ENCODE measurements at regions not wholly inside any gene's neighbourhood (a gene's known extent, or its start where the extent isn't known, plus 50 kb on each side); places are given as distances from the start of the nearest gene placed in this dataset.

GRCh38 chr5:167783145-167783817 is 508.2 kb upstream of the WWC1 start:
- peak in 1 of 2 donors; percentile 84 for DNase-seq (ENCODE audit: low read depth in 1 of 2, low spot score in 1 of 2)
- Histone ChIP-seq H3K4me3 (no peak overlapping the region), H3K9me3 (ENCODE audit: low read depth) (no peaks in the 10 kb centered on the region), H3K4me1 (ENCODE audit: low read depth) (no peaks in the 10 kb centered on the region), H3K36me3 (no peaks in the 10 kb centered on the region), H3K27ac (no peak overlapping the region), H3K27me3 (no peaks in the 10 kb centered on the region)
- no peak for TF ChIP-seq CTCF (IDR thresholded peaks at IDR 0.05; ENCODE audit: low read depth, low read length)

GRCh38 chr5:167785106-167785505 is 506.3 kb upstream of the WWC1 start:
- Histone ChIP-seq H3K4me1 (ENCODE audit: low read depth) (no peaks in the 10 kb centered on the region), H3K27me3 (no peaks in the 10 kb centered on the region), H3K9me3 (ENCODE audit: low read depth) (no peaks in the 10 kb centered on the region), H3K4me3 (no peak overlapping the region), H3K27ac (no peak overlapping the region), H3K36me3 (no peaks in the 10 kb centered on the region)
- TF ChIP-seq CTCF (IDR thresholded peaks at IDR 0.05; ENCODE audit: low read depth, low read length): no peak
- no peak for DNase-seq (ENCODE audit: low read depth in 1 of 2, low spot score in 1 of 2)

GRCh38 chr5:167785901-167786300 is 505.5 kb upstream of the WWC1 start:
- DNase-seq (ENCODE audit: low read depth in 1 of 2, low spot score in 1 of 2): no peak
- no peaks in the 10 kb centered on the region for H3K9me3 ChIP-seq (ENCODE audit: low read depth)
- no peak overlapping the region for H3K4me3 ChIP-seq
- no peaks in the 10 kb centered on the region for H3K36me3 ChIP-seq
- TF ChIP-seq CTCF (IDR thresholded peaks at IDR 0.05; ENCODE audit: low read depth, low read length): no peak
- H3K27ac ChIP-seq: no peak overlapping the region
- no peaks in the 10 kb centered on the region for H3K4me1 ChIP-seq (ENCODE audit: low read depth)
- H3K27me3 ChIP-seq: no peaks in the 10 kb centered on the region

- no peak overlapping the region for H3K4me3 ChIP-seq
- H3K36me3 ChIP-seq: no peaks in the 10 kb centered on the region
- no peak overlapping the region for H3K27ac ChIP-seq
- H3K4me1 ChIP-seq (ENCODE audit: low read depth): no peaks in the 10 kb centered on the region
- TF ChIP-seq CTCF (IDR thresholded peaks at IDR 0.05; ENCODE audit: low read depth, low read length): no peak
- no peaks in the 10 kb centered on the region for H3K27me3 ChIP-seq
- DNase-seq (ENCODE audit: low read depth in 1 of 2, low spot score in 1 of 2): no peak
- H3K9me3 ChIP-seq (ENCODE audit: low read depth): no peaks in the 10 kb centered on the region
These were observed 504.4 kb upstream of the WWC1 start for GRCh38 chr5:167786871-167787578.

GRCh38 chr5:167790045-167790444 is 501.4 kb upstream of the WWC1 start:
- no peak for DNase-seq (ENCODE audit: low read depth in 1 of 2, low spot score in 1 of 2)
- Histone ChIP-seq H3K27ac (no peak overlapping the region), H3K36me3 (no peaks in the 10 kb centered on the region), H3K27me3 (no peaks in the 10 kb centered on the region), H3K9me3 (ENCODE audit: low read depth) (no peaks in the 10 kb centered on the region), H3K4me3 (no peak overlapping the region), H3K4me1 (ENCODE audit: low read depth) (no peaks in the 10 kb centered on the region)
- TF ChIP-seq CTCF (IDR thresholded peaks at IDR 0.05; ENCODE audit: low read depth, low read length): no peak

Measured in cardiac muscle cell (in vitro differentiated cells and primary cell).